Kidney tubule cell (primary cell): ENCODE measurements at regions not wholly inside any gene's neighbourhood (a gene's known extent, or its start where the extent isn't known, plus 50 kb on each side); places are given as distances from the start of the nearest gene placed in this dataset.

Source experiments
- DNase-seq: peaks from one replicate; pipeline ENCODE4 v3.0.0-alpha.2; 2018; ENCODE audit warnings: low spot score

GRCh38 chr1:11414926-11415538, 63.9 kb upstream of the DISP3 start:
- DNase-seq, result no peak

- no peak for DNase-seq
These were observed 61.8 kb upstream of the DISP3 start for GRCh38 chr1:11417162-11417561.

GRCh38 chr1:11418056-11418455, 60.9 kb upstream of the DISP3 start:
- no peak for DNase-seq

GRCh38 chr1:11421443-11421842, 57.5 kb upstream of the DISP3 start:
- no peak for DNase-seq

- no peak for DNase-seq
These were observed 56.3 kb upstream of the DISP3 start for GRCh38 chr1:11422686-11423085.

- DNase-seq, result no peak
These were observed 52.3 kb upstream of the DISP3 start for GRCh38 chr1:11426617-11427016.

- DNase-seq, result no peak
These were observed 50.2 kb upstream of the DISP3 start for GRCh38 chr1:11428789-11429188.
